Upper lobe of right lung (tissue), 1 donor: ENCODE measurements at regions not wholly inside any gene's neighbourhood (a gene's known extent, or its start where the extent isn't known, plus 50 kb on each side); places are given as distances from the start of the nearest gene placed in this dataset.

Experiments used
- ATAC-seq: fragments of 200-7000 bp; cut with Tn5 transposase; one replicate; pipeline ENCODE4 v1.9.1; 2020; ENCODE audit warnings: mild to moderate bottlenecking, moderate library complexity
- DNase-seq: peaks from one replicate; pipeline ENCODE4 v3.0.0-alpha.2; 2020
- H3K27ac ChIP-seq: fragments of 200-600 bp; one replicate; pipeline ENCODE4 v1.8.0; 2022
- H3K27me3 ChIP-seq: fragments of 200-600 bp; one replicate; pipeline ENCODE4 v1.8.0; 2022; ENCODE audit warnings: mild to moderate bottlenecking
- H3K36me3 ChIP-seq: fragments of 200-600 bp; one replicate; pipeline ENCODE4 v1.8.0; 2022
- H3K4me1 ChIP-seq: fragments of 200-600 bp; one replicate; pipeline ENCODE4 v1.8.0; 2022
- H3K4me3 ChIP-seq: fragments of 200-600 bp; one replicate; pipeline ENCODE4 v1.8.0; 2022; ENCODE audit warnings: mild to moderate bottlenecking
- H3K9me3 ChIP-seq: fragments of 200-600 bp; one replicate; pipeline ENCODE4 v1.8.0; 2022
- intact Hi-C: fragments of 100-400 bp; cut with DNase I; formaldehyde crosslinking; loops from one replicate; pipeline ENCODE4 v1.11.0; 2022
- TF ChIP-seq, protein P1 (sequence below): fragments of 200-600 bp; IDR thresholded peaks from one replicate; pipeline ENCODE4 v1.8.0; 2022; ENCODE audit warnings: antibody characterized with exemption
- donor health status: DM: no; HTN: yes; CAD: no; lungs with severe emphysema.

GRCh38 chr3:189394599-189395121, 222.9 kb downstream of the TPRG1 start:
- Histone ChIP-seq H3K27ac (no peak overlapping the region), H3K27me3 (no peaks in the 10 kb centered on the region), H3K9me3 (no peaks in the 10 kb centered on the region), H3K4me1 (no peaks in the 10 kb centered on the region), H3K4me3 (no peak overlapping the region), H3K36me3 (no peaks in the 10 kb centered on the region)
- TF ChIP-seq, protein P1, sequence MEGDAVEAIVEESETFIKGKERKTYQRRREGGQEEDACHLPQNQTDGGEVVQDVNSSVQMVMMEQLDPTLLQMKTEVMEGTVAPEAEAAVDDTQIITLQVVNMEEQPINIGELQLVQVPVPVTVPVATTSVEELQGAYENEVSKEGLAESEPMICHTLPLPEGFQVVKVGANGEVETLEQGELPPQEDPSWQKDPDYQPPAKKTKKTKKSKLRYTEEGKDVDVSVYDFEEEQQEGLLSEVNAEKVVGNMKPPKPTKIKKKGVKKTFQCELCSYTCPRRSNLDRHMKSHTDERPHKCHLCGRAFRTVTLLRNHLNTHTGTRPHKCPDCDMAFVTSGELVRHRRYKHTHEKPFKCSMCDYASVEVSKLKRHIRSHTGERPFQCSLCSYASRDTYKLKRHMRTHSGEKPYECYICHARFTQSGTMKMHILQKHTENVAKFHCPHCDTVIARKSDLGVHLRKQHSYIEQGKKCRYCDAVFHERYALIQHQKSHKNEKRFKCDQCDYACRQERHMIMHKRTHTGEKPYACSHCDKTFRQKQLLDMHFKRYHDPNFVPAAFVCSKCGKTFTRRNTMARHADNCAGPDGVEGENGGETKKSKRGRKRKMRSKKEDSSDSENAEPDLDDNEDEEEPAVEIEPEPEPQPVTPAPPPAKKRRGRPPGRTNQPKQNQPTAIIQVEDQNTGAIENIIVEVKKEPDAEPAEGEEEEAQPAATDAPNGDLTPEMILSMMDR = no peak
- no peak for ATAC-seq
- intact Hi-C loops = no loop called here
- DNase-seq = no peak

DNA sequence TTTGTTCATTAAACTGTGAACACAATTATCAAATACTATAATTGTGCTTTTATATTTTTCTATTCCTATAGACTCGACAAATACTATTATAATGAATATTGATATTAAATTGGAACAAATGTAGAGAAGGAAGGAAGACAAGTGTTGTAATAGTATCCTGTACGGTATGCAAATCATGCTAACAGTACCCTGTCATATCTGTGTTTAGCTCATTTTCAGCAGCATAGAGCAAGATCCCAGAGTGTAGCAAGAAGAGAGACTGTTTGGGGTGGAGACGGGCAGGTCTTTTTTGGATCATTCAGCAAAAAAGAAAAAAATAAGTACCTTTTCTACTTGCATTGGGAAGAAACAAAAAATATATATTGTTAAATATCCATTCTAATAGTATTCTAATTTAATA, 224.1 kb downstream of the TPRG1 start:
- H3K4me3 ChIP-seq = no peak overlapping the region
- ATAC-seq (no peak), DNase-seq (no peak)
- no peaks in the 10 kb centered on the region for H3K9me3 ChIP-seq
- TF ChIP-seq, protein P1 = no peak
- intact Hi-C loops = no loop called here
- no peaks in the 10 kb centered on the region for H3K4me1 ChIP-seq
- no peaks in the 10 kb centered on the region for H3K27me3 ChIP-seq
- no peak overlapping the region for H3K27ac ChIP-seq
- H3K36me3 ChIP-seq = no peaks in the 10 kb centered on the region

DNA sequence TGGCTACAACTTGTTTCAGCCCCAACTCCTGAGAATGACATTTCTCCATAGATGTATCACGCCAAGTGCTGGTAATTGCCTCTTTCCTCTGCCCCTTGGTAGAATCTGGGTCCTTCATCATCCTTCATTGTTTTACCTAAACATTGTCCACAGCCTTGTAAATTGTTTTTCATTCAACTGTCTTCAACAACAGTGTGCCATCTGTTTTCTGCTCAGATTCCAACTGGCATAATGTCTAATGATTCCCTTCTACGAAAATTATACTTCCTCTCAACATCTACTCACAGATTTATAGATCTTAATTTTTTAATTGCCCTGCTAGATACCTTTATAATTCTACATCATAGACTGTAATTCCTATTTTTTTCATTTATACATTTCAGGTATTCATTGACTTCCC, 226.9 kb downstream of the TPRG1 start:
- Histone ChIP-seq H3K27ac (no peak overlapping the region), H3K36me3 (no peaks in the 10 kb centered on the region), H3K4me3 (no peak overlapping the region), H3K9me3 (no peaks in the 10 kb centered on the region), H3K4me1 (no peaks in the 10 kb centered on the region), H3K27me3 (no peaks in the 10 kb centered on the region)
- intact Hi-C loops = no loop called here
- no peak for ATAC-seq
- DNase-seq = no peak
- TF ChIP-seq, protein P1 = no peak

DNA sequence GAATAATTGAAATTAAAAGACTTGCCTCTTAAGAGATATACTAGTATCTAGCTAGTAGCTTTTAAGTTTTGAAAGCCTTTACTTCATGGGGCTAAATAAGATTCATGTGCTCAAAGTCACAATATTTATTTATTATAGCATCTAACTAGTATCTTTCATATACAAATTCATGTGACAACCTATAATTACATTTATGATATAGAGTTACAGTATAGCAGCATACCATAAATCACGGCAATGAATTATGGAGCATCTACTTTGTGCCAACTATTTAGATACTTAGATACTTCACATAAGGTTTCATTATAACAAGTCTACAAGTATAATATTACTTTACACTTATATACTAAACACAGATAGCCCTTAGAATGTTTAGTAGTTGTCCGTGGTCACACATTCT, 229.4 kb downstream of the TPRG1 start:
- no peak overlapping the region for H3K27ac ChIP-seq
- no peaks in the 10 kb centered on the region for H3K27me3 ChIP-seq
- ATAC-seq = no peak
- no peaks in the 10 kb centered on the region for H3K36me3 ChIP-seq
- TF ChIP-seq, protein P1 = no peak
- no peak for DNase-seq
- intact Hi-C loops = no loop called here
- no peaks in the 10 kb centered on the region for H3K4me1 ChIP-seq
- no peaks in the 10 kb centered on the region for H3K9me3 ChIP-seq
- H3K4me3 ChIP-seq = no peak overlapping the region

DNA sequence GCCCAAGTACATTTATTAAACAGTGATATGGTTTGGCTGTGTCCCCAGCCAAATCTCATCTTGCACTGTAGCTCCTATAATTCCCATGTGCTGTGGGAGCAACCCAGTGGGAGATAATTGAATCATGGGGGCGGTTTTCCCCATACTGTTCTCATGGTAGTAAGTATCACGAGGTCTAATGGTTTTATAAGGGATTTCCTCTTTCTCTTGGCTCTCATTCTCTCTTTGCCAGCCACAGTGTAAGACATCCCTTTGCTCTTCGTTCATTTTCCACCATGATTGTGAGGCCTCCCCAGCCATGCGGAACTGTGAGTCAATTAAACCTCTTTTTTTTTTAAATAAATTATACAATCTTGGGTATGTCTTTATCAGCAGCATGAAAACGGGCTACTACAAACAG, 228.0 kb upstream of the TP63 start:
- no peaks in the 10 kb centered on the region for H3K9me3 ChIP-seq
- ATAC-seq (no peak), DNase-seq (no peak)
- H3K27me3 ChIP-seq = no peaks in the 10 kb centered on the region
- H3K4me1 ChIP-seq = no peaks in the 10 kb centered on the region
- TF ChIP-seq, protein P1 = no peak
- H3K36me3 ChIP-seq = no peaks in the 10 kb centered on the region
- no peak overlapping the region for H3K27ac ChIP-seq
- intact Hi-C loops = no loop called here
- H3K4me3 ChIP-seq = no peak overlapping the region

DNA sequence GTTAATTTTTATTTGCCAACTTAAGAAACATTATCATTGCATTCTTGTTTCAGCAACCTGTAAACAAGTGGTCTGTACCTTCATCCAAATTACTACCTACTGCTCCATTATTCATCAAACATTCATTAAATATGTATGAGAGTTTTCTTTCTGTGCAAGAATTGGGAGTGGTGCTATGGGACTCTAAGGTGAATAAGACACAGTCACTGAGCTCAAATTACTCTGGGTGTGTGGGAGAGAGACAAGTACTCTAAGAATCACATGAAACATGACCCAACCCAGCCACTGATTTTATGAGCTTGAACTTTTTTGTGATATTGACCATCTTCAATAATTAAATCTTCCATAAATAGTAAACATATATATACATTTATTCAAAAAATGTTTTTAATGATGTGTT, 227.2 kb upstream of the TP63 start:
- ATAC-seq (no peak), DNase-seq (no peak)
- Histone ChIP-seq H3K36me3 (no peaks in the 10 kb centered on the region), H3K4me1 (no peaks in the 10 kb centered on the region), H3K27me3 (no peaks in the 10 kb centered on the region), H3K9me3 (no peaks in the 10 kb centered on the region), H3K27ac (no peak overlapping the region), H3K4me3 (no peak overlapping the region)
- intact Hi-C loops = no loop called here
- TF ChIP-seq, protein P1 = no peak
